ENCODE measurements at regions not wholly inside any gene's neighbourhood (a gene's known extent, or its start where the extent isn't known, plus 50 kb on each side); places are given as distances from the start of the nearest gene placed in this dataset.
"Not testable (repeated sequence)": the region's sequence is repeated elsewhere in the genome, so short reads cannot be mapped to it uniquely, and the experiment has no call there.

DNA sequence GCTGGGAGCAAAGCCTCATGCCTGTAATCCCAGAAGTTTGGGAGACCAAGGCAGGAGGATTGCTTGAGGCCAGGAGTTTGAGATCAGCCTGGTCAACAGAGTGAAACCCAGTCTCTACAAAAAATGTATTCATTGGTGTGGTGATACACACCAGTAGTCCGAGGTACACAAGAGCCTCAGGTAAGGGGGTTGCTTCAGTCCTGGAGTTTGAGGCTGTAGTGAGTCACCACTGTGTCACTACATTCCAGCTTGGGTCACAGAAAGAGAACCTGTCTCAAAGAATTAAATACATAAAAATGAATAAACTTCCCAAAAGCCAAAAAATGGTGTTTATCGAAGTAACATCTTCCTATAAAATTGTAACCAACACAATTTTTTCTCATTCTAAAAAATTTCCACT, 568.1 kb upstream of the LINC00305 start:
- DNase-seq (ENCODE audit: low read depth): no peak

DNA sequence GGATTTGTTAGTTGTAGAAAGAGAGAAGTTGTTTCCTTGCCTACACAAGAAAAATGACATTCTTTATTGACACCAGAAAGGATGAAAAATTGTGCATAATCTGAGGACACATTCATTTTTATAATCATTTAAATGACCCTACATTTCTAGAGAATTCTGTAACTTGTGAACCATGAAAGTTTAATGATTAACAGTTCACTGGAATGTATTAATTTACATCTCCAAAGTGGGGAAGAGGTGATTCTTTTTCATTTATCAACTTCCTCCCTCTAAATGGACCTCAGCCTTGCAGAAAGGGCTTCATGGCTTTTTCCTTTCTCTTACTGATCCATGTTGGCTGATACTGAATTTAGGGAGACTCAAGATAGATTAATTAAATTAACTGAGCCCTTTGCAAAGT, 565.2 kb upstream of the LINC00305 start:
- DNase-seq (ENCODE audit: low read depth): no peak

DNA sequence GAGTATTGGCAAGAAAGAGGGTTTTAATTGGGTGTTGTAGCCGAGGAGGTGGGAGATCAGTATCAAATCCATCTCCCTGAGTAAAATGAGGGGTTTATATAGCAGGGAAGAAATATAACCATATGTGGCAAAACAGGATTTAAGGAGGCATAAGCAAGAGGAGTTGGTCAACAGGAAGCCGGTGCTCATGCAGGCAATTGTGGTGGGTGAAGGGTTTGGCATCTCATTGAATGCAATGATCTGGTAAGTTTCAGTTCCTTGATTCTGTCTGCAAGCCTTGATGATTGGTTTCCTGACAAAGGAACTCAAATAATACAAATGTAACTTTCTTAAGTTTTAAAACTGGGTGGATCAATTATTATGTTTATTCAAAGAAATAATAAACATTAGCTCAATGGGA, 564.4 kb upstream of the LINC00305 start:
- DNase-seq (ENCODE audit: low read depth): no peak

DNA sequence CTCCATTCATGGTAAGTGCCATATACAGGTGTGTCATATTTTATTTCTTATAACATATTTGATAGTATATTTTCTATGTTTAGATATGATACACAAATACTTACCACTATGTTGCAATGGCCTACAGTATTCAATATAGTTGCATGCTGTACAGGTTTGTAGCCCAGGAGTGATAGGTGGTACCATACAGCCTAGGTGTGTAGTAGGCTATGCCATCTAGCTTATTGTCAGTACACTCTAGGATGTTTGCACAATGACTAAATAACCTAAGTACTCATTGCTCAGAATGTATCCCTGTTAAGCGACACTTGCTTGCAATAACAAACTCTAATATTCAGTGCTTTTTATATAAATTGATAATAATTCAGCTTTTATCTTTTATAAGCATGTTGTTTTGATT, 563.1 kb upstream of the LINC00305 start:
- no peak for DNase-seq (ENCODE audit: low read depth)

DNA sequence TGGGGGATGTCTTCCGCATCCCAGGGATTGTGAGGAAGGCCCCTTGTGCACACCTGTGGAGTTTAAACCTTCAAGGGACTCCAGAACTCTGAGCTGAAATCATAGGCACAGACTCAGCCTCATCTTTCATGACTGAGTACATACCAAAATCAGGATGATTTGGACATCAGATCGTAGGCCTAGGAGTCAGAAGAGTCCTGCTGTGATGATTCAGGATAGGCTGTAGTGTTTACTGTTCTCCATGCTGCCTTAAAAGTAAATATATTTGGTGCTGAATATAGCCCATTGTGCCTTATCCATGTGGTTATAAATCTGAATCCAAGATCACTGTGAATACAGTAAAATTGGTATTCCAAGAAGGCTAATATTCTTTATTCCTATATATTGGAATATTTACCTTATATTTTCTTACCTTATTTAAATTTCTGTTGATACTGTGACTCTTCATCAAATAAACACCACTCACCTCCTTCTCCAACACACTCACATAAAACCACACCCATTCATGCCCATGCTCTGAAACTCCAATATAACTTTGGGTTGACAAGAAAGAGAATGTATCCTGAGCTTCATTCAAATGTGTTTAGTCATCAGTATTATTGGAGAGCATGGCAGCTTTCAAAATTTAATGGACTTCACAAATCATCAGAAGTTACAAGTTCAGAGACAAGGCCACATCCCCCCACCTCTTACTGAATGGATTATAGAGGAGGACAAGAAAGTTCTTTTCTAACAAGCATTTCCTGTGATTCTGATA, 561.4 kb upstream of the LINC00305 start:
- no peak for DNase-seq (ENCODE audit: low read depth)

DNA sequence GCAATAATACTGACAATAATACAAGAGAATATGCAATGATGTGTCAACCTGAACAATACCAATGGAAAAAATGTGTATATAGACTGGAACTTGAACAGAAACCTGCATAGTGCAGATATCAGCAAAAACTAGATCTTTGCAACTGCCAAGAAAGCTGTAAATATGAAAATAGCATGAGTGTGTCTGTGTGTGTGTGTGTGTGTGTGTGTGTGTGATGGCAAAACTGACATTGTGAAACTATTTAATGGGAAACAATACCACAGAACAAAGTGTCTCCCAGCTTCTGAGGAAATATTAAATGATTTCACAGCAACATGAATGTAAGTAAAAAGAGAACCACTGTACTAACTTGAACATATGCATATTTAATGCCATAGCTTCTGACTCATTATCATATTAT, 558.2 kb upstream of the LINC00305 start:
- DNase-seq (ENCODE audit: low read depth): no peak

DNA sequence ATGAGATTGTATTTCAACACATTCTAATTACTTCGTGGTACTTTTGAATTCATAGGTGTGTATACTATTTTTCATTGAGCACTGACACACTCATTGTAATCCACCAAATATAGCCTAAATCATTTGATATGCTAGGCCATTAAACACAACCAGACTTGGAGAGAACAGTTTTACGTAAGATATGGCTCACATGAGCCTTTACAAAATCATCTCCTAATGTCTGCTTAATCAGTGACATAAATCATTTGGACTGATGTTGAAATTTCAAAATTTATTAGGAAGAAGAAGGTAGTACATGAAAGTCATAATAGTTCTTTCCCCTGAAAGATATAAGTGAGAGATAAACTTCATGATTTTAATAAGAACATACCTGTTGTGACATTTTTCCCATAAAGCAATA, 550.2 kb upstream of the LINC00305 start:
- DNase-seq (ENCODE audit: low read depth): no peak

DNA sequence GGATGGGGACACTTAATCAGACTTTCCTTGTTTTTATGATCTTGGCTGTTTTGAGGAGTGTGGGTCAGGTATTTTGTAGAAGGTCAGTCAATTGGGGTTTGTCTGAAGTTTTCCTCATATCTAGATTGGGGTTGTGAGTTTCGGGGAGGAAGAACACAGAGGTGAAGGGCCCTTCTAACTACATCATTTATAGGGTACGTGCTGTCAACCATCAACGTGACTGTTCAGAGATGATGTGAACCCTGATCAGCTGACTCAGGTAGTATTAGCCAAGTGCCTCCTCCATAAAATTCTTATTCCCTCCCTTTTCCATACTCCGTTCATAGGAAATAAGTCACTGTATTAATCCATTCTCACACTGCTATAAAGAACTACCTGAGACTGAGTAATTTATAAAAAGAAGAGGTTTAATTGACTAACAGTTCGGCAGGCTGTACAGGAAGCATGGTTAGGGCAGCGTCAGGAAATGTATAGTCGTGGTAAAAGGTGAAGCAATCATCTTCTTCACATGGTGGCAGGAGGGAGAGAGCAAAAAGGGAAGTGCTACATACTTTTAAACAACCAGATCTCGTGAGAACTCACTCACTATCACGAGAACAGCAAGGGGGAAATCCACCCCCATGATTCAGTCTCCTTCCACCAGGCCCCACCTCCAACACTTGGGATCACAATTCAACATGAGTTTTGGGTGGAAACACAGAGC, 547.1 kb upstream of the LINC00305 start:
- DNase-seq (ENCODE audit: low read depth): no peak

DNA sequence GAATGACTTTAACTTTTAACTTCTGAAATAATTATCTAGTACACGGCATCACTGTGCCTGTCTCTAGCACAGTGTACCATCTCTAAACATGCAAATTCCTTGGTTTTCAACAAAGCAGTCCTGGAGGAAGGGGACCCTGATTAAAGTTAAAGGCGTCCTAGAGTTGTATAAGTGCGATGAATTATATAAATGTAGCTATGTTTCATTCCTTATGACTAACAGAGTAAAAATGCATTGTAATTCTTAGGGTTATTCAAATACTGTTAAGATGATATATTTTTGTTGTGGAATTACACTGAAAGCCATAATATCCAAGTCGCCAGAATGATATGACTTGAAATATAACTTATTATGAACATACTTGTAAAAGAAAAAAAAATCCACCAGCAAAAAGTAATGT, 544.9 kb upstream of the LINC00305 start:
- no peak for DNase-seq (ENCODE audit: low read depth)

DNA sequence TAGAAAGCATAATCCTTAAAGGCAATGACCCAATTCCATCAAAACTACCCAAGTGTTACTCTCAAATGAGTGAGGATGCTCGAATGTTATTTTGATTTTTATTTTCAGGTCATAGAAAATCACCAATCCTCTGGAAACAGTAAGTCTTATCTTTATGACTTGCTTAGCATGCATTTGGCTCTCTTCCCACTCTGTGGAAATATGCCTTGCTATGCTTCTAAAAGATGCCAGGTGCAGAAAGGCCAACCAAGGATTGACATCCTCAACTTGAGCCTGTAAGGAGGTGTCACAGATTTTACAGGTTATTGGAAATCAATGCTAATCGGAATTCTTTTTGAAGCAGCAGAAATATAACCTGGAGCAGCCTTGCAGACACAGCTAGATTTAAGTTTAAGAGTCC, 543.9 kb upstream of the LINC00305 start:
- DNase-seq (ENCODE audit: low read depth): no peak

DNA sequence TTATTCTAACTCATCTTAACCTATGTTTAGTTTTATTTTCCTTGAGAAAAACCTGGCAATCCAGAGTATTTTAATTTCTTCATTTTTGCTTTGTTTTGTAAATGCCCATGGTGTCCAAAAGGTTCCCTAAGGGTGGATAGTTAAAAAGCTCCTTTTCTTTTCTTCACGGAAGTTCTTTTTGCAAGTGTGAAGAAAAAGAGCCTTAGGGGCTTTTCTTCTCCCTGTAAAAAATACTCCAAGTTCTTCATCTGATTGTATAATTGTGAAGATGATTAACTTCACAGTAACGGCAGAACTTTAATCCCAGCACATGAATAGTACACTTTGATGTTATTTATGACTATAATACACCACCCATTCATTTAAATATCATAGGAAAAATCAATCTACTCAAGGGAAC, 530.2 kb upstream of the LINC00305 start:
- no peak for DNase-seq (ENCODE audit: low read depth)

DNA sequence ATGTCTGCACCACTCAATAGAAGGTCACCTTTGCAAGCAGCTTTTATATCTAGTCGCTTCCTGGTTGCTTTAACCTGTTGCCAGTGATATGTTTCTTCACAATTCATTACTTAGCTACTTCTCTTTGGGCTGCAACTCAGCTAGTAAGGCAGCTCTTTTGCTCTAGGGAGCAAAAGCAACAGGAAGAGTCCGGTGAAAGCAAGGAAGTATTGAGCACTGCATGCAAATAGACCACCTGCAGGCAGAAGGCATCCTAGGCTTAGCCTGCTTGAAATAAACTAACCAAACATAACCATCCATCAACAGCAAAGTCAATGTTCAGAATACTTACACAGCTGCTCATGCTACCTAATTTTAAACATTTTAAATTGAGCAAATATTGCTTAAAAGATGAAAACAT, 529.2 kb upstream of the LINC00305 start:
- DNase-seq (ENCODE audit: low read depth): no peak

DNA sequence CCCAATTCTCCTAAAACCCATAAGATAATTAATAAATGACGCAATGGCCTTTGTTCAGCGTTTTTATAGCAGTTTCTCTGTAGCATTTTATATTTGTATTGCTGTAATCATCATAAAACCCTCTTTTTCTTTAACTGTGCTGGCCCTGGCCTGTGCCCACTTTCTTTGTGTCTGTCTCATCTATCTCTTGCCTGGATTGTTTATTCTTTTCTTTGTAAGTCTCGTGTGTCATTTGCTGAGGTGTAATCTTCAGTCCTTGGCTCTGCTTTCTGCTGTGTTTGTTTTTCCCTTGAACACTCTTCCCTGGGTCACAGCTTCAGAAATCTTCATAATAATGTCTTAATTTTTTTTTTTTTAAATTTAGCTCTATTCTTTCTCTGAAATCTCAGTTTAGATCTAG, 525.8 kb upstream of the LINC00305 start:
- no peak for DNase-seq (ENCODE audit: low read depth)

DNA sequence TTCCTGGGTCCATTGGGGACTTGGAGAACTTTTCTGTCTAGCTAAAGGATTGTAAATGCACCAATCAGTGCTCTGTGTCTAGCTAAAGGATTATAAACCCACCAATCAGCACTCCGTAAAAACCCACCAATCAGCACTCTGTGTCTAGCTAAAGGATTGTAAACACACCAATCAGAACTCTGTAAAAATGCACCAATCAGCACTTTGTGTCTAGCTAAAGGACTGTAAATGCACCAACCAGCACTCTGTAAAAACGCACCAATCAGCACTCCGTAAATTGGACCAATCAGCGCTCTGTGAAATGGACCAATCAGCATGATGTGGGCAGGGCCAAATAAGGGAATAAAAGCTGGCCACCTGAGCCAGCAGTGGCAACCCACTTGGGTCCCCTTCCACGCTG, 522.4 kb upstream of the LINC00305 start:
- not testable (repeated sequence) for DNase-seq (ENCODE audit: low read depth)

DNA sequence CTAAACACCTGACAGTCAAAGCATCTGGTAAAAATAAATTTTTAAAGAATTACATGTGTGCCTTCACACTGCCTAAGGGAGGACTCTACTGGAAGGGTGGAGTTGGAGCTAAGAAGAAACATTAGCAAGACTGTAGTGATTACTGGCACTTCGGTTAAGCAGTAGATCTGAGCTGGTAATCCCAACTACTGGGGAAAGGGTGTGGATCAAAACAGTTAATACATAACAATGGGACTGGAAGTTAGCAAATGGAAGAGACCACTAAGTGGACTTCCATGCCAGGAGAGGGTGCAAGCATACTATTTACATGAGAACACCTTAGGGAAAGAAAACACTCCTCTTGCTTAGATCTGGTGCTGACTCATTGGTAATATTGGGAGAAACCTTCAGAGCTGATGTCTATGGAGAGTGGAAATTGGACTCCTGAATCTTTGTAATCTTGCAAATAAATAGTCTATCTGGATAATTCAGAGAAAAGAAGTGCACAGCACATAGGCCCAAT, 519.6 kb upstream of the LINC00305 start:
- DNase-seq (ENCODE audit: low read depth): no peak

DNA sequence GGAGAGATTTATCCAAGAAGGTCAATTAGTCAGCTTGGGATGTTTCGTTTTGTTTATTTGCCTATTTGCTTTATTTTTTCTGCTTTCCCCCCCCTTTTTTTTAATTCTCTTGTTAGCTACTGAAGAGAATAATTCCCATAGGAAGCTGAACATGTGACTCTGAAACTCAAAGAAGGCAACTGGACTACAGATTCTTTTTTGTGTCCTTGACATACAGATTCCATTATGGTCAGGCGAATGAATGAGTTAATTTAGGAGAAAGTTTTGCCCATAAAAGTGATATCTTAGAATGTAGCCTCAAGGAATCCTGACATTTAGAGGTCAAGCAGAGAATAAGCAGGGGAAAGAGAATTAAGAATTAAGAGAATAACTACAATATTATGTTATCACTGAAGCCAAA, 514.2 kb upstream of the LINC00305 start:
- no peak for DNase-seq (ENCODE audit: low read depth)

DNA sequence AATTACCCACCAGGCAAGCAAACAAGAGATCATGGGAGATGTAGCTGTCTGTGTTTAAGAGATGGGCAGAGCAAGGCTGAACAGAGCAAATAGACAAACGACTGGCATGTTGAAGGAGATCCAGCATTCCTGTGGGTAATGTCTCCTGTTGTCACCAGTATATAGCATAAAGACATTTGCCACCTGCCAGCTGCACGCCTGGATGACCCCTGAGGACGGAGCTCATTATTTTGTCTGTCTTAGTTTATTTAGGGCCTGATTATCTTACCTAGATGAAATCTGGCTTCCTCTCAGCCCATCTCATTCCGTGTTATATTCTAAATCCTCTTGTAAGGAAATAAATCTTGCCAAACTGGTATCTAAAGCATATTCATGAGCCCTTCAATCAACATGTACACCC, 510.3 kb upstream of the LINC00305 start:
- no peak for DNase-seq (ENCODE audit: low read depth)

DNA sequence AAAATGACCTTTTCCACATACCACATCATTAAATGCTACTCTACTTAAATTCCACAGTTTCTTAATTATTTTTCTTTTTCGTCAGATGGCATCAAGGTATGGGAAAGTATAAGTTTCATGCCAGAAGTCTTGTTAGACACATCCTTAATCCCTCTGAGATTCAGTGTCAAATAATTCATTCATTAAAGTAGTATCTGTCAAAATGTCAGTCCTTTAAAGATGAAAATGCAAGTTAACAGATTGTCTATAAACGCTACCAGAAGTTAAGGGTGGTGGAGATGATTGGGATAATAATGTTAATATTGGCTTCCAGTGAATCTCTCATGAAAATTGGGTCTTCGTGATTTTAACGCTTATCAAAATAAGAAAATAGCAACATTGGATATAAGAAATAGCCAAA, 504.2 kb upstream of the LINC00305 start:
- DNase-seq (ENCODE audit: low read depth): no peak

DNA sequence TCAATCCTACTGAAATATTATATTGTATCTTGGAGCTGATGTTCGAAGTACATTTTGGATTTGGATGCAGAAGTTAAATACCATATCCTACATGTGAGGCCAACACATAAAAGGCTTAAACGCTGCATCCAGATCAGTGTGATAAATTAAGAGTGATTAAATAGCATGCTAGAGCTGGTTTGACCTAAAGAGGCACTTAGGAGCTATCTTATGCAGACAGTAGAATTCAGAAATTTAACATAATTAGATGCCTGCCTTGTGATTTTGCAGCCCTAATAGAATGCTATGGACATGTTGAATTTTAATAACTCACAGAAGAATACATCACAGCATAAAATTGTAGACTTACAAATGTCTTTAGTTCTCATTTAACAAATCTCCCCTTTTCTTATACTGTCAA, 501.2 kb upstream of the LINC00305 start:
- no peak for DNase-seq (ENCODE audit: low read depth)

DNA sequence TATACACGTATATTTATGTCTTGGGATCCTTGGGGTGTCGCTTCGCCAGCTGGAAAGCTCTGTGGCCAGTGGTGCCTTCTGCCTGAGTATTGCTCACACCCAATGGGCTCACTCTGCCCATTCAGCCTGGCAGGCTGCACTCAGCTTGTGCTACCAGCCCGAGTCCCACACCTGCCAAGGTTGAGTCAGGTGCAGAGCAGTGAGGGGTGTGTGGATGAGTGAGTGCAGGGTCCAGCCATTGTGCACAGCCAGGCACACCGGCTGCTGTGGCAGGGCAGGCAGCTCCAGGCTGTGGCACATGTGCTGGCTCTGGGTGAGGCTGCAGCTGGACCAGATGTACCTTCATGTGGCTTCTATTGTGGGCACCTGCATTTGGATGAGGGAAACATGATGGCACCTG, 496.9 kb upstream of the LINC00305 start:
- DNase-seq (ENCODE audit: low read depth): no peak

DNA sequence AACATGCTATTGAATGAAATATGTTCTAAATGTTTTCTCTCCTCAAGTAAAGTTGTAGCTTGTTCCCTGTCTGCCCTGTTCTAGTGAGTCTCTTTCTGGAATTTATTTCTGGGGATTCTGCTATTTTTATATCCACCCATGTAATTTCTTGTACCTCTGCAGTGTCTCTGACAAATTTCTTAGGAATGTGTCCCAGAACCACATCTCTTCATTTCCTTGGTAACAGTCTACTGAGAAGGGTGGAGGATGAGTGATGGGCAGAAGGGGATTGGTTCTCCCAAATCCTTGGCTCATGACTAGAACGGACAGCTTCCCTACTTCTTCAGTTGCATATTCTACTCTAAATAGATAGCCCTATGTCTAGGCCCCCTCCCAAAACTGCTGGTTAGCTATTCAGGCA, 490.6 kb upstream of the LINC00305 start:
- DNase-seq (ENCODE audit: low read depth): no peak

DNA sequence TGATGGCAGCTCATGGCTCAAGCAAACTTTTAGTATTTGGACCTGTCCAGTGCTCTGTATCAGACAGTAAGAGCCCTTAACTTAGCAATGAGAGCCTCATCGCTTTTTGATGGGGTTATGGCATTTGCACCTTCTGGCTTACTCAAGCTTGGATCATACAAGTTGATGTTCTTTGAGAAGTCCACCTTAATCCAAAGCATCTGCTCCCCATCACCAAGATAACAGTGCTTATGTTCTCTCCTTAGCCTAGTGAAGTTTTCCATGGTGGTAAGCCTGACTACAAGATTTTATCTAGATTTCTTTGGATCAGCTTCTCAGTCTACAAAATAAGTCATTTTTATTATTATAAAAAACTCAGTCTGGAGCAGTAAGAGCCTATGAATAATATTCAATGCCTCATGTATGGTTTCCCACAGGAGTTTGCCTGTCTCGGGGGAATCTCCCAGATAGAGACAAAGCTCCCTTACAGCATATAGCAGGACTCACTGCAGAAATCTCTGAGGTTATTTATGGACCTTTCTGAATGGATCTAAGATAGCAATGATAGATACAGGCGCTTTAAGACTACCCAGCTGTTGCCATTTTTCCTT, 472.2 kb upstream of the LINC00305 start:
- no peak for DNase-seq (ENCODE audit: low read depth)

DNA sequence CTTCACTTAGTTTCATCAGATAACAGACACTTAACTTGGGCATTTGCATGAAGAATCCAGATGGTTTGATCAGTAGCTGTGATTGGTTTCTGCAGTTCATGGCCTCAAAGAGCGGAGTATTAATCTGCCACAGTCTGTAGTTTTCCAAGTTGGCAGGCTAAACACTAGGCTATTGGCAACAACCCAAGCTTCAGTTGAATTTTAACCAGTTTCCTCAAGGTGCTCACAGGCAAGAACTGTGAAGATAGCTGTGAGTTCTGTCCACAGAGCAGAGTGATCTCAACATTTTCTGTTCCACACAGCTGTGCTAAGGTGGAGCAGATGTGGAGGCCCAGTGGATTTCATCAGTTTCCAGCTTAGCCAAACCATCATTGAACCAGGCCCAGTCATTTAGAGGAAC, 469.5 kb upstream of the LINC00305 start:
- DNase-seq (ENCODE audit: low read depth): no peak

Data from ELR (cell line).